ENCODE measurements at regions not wholly inside any gene's neighbourhood (a gene's known extent, or its start where the extent isn't known, plus 50 kb on each side); places are given as distances from the start of the nearest gene placed in this dataset.
"Not testable (repeated sequence)": the region's sequence is repeated elsewhere in the genome, so short reads cannot be mapped to it uniquely, and the experiment has no call there.

DNA sequence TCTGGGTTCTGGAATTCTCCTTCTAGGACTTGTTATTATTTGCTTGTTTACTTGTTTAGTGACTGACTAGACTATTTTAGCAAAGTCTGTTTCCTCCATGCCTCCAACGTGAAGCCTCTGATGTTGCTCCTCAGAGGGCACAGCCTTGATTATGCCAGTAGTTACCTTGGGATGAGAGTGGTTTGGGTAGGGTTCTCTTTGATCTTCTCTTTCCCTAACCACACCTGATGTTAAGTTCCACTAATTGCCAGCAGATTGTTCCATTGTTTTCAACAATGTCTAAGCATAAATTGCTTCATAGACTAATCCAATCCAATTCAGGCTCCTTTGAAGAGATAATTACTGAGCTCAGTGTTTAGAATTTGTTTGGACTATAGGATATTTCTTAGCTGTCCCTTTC is 352.7 kb upstream of the DIPK2B start (continued):
- TF ChIP-seq, protein P1, sequence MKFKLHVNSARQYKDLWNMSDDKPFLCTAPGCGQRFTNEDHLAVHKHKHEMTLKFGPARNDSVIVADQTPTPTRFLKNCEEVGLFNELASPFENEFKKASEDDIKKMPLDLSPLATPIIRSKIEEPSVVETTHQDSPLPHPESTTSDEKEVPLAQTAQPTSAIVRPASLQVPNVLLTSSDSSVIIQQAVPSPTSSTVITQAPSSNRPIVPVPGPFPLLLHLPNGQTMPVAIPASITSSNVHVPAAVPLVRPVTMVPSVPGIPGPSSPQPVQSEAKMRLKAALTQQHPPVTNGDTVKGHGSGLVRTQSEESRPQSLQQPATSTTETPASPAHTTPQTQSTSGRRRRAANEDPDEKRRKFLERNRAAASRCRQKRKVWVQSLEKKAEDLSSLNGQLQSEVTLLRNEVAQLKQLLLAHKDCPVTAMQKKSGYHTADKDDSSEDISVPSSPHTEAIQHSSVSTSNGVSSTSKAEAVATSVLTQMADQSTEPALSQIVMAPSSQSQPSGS (tag by site-specific recombination; IDR thresholded peaks at IDR 0.05; ENCODE audit: low read depth): no peak

DNA sequence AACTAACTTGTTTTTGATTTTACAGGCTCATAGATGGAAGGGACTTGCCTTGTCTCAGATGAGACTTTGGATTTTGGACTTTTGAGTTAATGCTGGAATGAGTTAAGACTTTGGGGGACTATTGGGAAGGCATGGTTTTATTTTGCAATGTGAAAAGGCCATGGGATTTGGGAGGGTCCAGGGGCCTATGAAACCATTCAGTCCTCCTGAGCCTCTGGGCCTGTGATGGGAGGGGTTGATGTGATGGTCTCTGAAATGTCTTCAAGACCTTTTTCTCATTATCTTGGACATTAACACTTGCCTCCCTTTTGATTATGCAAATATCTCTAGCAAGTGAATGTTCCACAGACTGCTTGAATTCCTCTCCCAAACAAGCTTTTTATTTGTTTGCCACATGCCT is 346.0 kb upstream of the DIPK2B start:
- H3K4me3 ChIP-seq (ENCODE audit: low read depth, low read length); POLR2A ChIA-PET; CTCF ChIA-PET; H3K36me3 ChIP-seq (ENCODE audit: control insufficient read depth in 2 of 2, insufficient read depth in 1 of 2, low read length in 2 of 2); H3K27ac ChIP-seq (ENCODE audit: extremely low read depth, low read depth, low read length); H3K9me3 ChIP-seq (ENCODE audit: control insufficient read depth, insufficient read depth, low read depth, low read length); H3K4me1 ChIP-seq (ENCODE audit: control insufficient read depth, insufficient read depth, low read length): not testable (repeated sequence)
- TF ChIP-seq SETDB1 (IDR thresholded peaks at IDR 0.05; ENCODE audit: insufficient read length, low read length): peak; percentile 31
- peak; percentile 94 for TF ChIP-seq ZNF585B (tag by site-specific recombination; IDR thresholded peaks at IDR 0.05)

DNA sequence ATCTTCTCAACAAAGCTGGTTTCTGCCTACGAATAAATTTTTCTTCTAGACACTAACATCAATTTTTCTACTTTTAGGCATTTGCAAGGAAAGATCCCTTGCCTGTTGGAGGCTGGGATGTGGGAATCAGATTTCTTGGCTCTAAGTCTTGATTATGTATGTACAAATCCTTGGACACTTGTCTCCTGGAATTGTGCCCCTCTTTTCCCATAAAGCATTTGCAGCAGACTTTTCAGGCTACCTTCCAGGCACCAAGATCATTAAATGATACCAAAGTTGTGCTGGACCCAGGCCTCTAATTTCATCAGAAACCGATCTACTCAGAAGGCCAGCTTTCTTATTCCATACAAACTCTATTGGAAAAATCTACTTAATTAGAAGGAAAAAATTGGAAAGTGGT is 339.5 kb upstream of the DIPK2B start:
- no peaks in the 10 kb centered on the region for H3K4me1 ChIP-seq (ENCODE audit: control insufficient read depth, insufficient read depth, low read length)
- CTCF ChIA-PET: no interaction called here
- no peaks in the 10 kb centered on the region for H3K36me3 ChIP-seq (ENCODE audit: control insufficient read depth in 2 of 2, insufficient read depth in 1 of 2, low read length in 2 of 2)
- H3K27ac ChIP-seq (ENCODE audit: extremely low read depth, low read depth, low read length): no peak overlapping the region
- H3K4me3 ChIP-seq (ENCODE audit: low read depth, low read length): no peak overlapping the region
- H3K9me3 ChIP-seq (ENCODE audit: control insufficient read depth, insufficient read depth, low read depth, low read length): 0 out of 2 replicates have a peak, but pooled peaks cover 2% of the 10 kb centered on the region
- TF ChIP-seq ZNF621 (tag by site-specific recombination; IDR thresholded peaks at IDR 0.05): no peak
- no peak for TF ChIP-seq ZNF155 (tag by site-specific recombination; IDR thresholded peaks at IDR 0.05)
- TF ChIP-seq ZNF626 (tag by site-specific recombination; IDR thresholded peaks at IDR 0.05): no peak
- TF ChIP-seq ZNF530 (tag by site-specific recombination; IDR thresholded peaks at IDR 0.05; ENCODE audit: low read depth): no peak
- no peak for TF ChIP-seq SP2 (tag by site-specific recombination; IDR thresholded peaks at IDR 0.05)
- no peak for TF ChIP-seq ZNF239 (tag by site-specific recombination; IDR thresholded peaks at IDR 0.05)
- POLR2A ChIA-PET: no interaction called here

DNA sequence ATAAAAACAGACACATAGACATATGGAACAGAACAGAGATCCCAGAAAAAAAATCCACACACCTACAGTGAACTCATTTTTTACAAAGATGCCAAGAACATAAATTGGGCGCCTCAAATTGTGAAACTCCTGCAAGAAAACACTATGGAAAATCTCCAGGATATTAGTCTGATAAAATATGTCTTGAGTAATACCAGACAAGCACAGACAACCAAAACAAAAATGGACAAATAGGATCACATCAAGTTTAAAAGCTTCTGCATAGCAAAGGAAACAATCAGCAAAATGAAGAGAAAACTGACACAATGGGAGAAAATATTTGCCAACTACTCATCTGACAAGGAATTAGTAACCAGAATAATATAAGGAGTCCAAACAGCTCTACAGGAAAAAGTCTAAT is 337.3 kb upstream of the DIPK2B start:
- Histone ChIP-seq H3K9me3 (ENCODE audit: control insufficient read depth, insufficient read depth, low read depth, low read length) (0 out of 2 replicates have a peak, but pooled peaks cover 2% of the 10 kb centered on the region), H3K27ac (ENCODE audit: extremely low read depth, low read depth, low read length) (no peak overlapping the region), H3K4me1 (ENCODE audit: control insufficient read depth, insufficient read depth, low read length) (no peaks in the 10 kb centered on the region), H3K4me3 (ENCODE audit: low read depth, low read length) (no peak overlapping the region), H3K36me3 (ENCODE audit: control insufficient read depth in 2 of 2, insufficient read depth in 1 of 2, low read length in 2 of 2) (no peaks in the 10 kb centered on the region)
- TF ChIP-seq, protein P2, sequence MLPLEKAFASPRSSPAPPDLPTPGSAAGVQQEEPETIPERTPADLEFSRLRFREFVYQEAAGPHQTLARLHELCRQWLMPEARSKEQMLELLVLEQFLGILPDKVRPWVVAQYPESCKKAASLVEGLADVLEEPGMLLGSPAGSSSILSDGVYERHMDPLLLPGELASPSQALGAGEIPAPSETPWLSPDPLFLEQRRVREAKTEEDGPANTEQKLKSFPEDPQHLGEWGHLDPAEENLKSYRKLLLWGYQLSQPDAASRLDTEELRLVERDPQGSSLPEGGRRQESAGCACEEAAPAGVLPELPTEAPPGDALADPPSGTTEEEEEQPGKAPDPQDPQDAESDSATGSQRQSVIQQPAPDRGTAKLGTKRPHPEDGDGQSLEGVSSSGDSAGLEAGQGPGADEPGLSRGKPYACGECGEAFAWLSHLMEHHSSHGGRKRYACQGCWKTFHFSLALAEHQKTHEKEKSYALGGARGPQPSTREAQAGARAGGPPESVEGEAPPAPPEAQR (tag by site-specific recombination; IDR thresholded peaks at IDR 0.05): no peak
- ChIA-PET POLR2A (no interaction called here), CTCF (no interaction called here)

DNA sequence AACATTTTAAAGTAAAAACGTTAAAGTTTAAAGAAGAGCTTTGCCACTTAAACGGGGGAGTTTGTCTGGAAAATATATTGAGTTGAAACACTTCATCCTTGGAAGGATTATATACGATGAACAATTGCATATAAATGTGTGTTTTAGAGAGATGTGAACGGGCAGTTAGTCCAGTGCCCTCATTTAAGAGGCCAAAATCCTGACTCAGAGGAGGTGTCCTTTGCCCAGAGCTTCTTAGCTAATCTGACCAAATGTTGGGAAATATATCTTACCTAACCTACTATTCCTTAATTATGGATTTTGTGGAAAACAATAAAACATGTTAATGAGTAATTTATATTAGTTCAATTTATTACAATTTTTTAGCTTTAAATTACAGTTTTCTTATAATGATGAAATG is 327.2 kb upstream of the DIPK2B start:
- no peaks in the 10 kb centered on the region for H3K36me3 ChIP-seq (ENCODE audit: control insufficient read depth in 2 of 2, insufficient read depth in 1 of 2, low read length in 2 of 2)
- no peaks in the 10 kb centered on the region for H3K4me1 ChIP-seq (ENCODE audit: control insufficient read depth, insufficient read depth, low read length)
- no peaks in the 10 kb centered on the region for H3K9me3 ChIP-seq (ENCODE audit: control insufficient read depth, insufficient read depth, low read depth, low read length)
- no peak overlapping the region for H3K4me3 ChIP-seq (ENCODE audit: low read depth, low read length)
- ChIA-PET CTCF (interaction anchor here (0.6 to 1.3 kb wide), 3 partner anchors 143 to 341 kb away, joined by 3 read pairs; no protein-coding TSS in a partner anchor), POLR2A (no interaction called here)
- H3K27ac ChIP-seq (ENCODE audit: extremely low read depth, low read depth, low read length): no peak overlapping the region
- TF ChIP-seq ZBTB1 (tag by site-specific recombination; IDR thresholded peaks at IDR 0.05) (no peak), TCF7L2 (IDR thresholded peaks at IDR 0.05; ENCODE audit: borderline replicate concordance, low read depth, low read length) (no peak), ZNF426 (tag by site-specific recombination; IDR thresholded peaks at IDR 0.05) (no peak), ZBTB48 (tag by site-specific recombination; IDR thresholded peaks at IDR 0.05) (no peak), ZNF354C (tag by site-specific recombination; IDR thresholded peaks at IDR 0.05; ENCODE audit: borderline replicate concordance, low read depth) (no peak), ZNF19 (tag by site-specific recombination; IDR thresholded peaks at IDR 0.05; ENCODE audit: low read depth) (no peak), ZNF510 (tag by site-specific recombination; IDR thresholded peaks at IDR 0.05; ENCODE audit: insufficient replicate concordance) (no peak), GLIS2 (tag by site-specific recombination; IDR thresholded peaks at IDR 0.05) (no peak), ZFP69B (tag by site-specific recombination; IDR thresholded peaks at IDR 0.05) (no peak)
- TF ChIP-seq, protein P3, sequence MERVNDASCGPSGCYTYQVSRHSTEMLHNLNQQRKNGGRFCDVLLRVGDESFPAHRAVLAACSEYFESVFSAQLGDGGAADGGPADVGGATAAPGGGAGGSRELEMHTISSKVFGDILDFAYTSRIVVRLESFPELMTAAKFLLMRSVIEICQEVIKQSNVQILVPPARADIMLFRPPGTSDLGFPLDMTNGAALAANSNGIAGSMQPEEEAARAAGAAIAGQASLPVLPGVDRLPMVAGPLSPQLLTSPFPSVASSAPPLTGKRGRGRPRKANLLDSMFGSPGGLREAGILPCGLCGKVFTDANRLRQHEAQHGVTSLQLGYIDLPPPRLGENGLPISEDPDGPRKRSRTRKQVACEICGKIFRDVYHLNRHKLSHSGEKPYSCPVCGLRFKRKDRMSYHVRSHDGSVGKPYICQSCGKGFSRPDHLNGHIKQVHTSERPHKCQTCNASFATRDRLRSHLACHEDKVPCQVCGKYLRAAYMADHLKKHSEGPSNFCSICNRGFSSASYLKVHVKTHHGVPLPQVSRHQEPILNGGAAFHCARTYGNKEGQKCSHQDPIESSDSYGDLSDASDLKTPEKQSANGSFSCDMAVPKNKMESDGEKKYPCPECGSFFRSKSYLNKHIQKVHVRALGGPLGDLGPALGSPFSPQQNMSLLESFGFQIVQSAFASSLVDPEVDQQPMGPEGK (tag by site-specific recombination; IDR thresholded peaks at IDR 0.05): no peak
- TF ChIP-seq, protein P4, sequence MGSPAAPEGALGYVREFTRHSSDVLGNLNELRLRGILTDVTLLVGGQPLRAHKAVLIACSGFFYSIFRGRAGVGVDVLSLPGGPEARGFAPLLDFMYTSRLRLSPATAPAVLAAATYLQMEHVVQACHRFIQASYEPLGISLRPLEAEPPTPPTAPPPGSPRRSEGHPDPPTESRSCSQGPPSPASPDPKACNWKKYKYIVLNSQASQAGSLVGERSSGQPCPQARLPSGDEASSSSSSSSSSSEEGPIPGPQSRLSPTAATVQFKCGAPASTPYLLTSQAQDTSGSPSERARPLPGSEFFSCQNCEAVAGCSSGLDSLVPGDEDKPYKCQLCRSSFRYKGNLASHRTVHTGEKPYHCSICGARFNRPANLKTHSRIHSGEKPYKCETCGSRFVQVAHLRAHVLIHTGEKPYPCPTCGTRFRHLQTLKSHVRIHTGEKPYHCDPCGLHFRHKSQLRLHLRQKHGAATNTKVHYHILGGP (tag by site-specific recombination; IDR thresholded peaks at IDR 0.05): no peak

Data from HEK293 (cell line).